SH-SY5Y (cell line): ENCODE measurements at regions not wholly inside any gene's neighbourhood (a gene's known extent, or its start where the extent isn't known, plus 50 kb on each side); places are given as distances from the start of the nearest gene placed in this dataset.

Source experiments
- GATA2 ChIP-seq: IDR thresholded peaks from 2 replicates; pipeline ENCODE4 v1.6.1; 2011; ENCODE audit warnings: mild to moderate bottlenecking, low read depth, low read length
- GATA3 ChIP-seq: IDR thresholded peaks from 2 replicates; pipeline ENCODE4 v1.6.1; 2011; ENCODE audit warnings: low read depth, mild to moderate bottlenecking, low read length, moderate library complexity

- TF ChIP-seq GATA3 (no peak), GATA2 (no peak)
These were observed 116.4 kb downstream of the TM9SF2 start for GRCh38 chr13:99617474-99618255.
